Stomach (tissue), 4 donors: ENCODE measurements at regions not wholly inside any gene's neighbourhood (a gene's known extent, or its start where the extent isn't known, plus 50 kb on each side); places are given as distances from the start of the nearest gene placed in this dataset.

Experiments
- EP300 ChIP-seq: sonication (generic); formaldehyde crosslinking; IDR thresholded peaks from one replicate; pipeline ENCODE4 v1.6.1; 2017; ENCODE audit warnings: antibody characterized with exemption
- POLR2A ChIP-seq, 4 donors: fragments of 450-650 bp; IDR thresholded peaks; one replicate each; pipeline ENCODE4 v1.6.1; 2016; ENCODE audit warnings: antibody characterized with exemption in 4 of 4, control low read depth in 2 of 4, mild to moderate bottlenecking in 1 of 4, moderate library complexity in 1 of 4
- POLR2AphosphoS5 ChIP-seq, 3 donors: sonication (generic); formaldehyde crosslinking; IDR thresholded peaks; one replicate each; pipeline ENCODE4 v1.6.1; 2016; ENCODE audit warnings: antibody characterized with exemption in 3 of 3
- TF ChIP-seq, protein P1 (sequence below), 7 experiments: fragments of 450-650 bp in 4 of 7; fragments of 200-600 bp in 3 of 7; sonication (generic) in 3 of 7; IDR thresholded peaks; one replicate each; pipeline ENCODE4 v1.5.1; 2016 to 2019; ENCODE audit warnings: antibody characterized with exemption in 7 of 7, control low read depth in 2 of 7, mild to moderate bottlenecking in 1 of 7

DNA sequence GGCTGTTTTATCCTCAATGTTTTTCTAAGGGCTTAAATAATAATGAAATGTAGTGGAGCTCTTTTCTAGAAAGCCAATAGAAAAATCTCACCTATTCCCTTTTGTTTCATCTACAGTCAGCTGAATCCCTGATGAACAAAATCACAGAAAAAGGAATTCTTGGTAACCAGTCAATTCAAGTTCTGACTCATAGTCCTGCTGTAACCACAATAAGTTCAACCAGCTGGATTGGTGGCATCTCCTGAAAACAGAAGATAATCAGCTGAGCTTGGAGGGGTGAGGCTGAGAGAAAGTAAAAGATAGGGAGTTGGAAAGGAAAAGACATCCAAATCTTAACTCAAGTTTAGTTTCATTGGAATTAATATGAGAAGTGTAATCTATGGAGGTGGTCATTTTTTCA is 772.1 kb downstream of the CCSER2 start:
- TF ChIP-seq, protein P1, sequence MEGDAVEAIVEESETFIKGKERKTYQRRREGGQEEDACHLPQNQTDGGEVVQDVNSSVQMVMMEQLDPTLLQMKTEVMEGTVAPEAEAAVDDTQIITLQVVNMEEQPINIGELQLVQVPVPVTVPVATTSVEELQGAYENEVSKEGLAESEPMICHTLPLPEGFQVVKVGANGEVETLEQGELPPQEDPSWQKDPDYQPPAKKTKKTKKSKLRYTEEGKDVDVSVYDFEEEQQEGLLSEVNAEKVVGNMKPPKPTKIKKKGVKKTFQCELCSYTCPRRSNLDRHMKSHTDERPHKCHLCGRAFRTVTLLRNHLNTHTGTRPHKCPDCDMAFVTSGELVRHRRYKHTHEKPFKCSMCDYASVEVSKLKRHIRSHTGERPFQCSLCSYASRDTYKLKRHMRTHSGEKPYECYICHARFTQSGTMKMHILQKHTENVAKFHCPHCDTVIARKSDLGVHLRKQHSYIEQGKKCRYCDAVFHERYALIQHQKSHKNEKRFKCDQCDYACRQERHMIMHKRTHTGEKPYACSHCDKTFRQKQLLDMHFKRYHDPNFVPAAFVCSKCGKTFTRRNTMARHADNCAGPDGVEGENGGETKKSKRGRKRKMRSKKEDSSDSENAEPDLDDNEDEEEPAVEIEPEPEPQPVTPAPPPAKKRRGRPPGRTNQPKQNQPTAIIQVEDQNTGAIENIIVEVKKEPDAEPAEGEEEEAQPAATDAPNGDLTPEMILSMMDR (IDR thresholded peaks at IDR 0.05), result no peak
- TF ChIP-seq POLR2AphosphoS5 (IDR thresholded peaks at IDR 0.05) (no peak), EP300 (no peak), POLR2A (IDR thresholded peaks at IDR 0.05) (no peak)
